ENCODE measurements at regions not wholly inside any gene's neighbourhood (a gene's known extent, or its start where the extent isn't known, plus 50 kb on each side); places are given as distances from the start of the nearest gene placed in this dataset.
A peak's percentile ranks its signal among the peaks of the same experiment; 100 is the strongest.

DNA sequence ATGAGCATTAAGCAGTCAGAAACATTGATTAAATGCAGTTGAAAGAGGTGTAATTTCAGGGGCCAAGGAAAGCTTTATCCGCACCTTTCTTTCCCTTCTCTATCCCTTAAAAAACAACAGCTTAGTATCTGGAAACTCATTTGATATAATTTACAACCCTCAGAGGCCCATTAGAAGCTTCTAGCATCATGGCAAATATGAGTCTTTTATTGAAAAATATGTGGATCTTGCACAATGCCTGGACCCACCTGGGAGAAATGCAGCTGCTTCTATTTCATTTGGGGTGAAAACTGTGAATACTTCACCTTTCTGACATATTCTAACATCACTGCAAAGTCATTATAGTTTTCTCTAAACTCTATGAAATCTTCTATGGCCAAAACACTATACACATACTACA, 492.2 kb upstream of the PSMD7 start:
- no peak for DNase-seq

- DNase-seq, result no peak
Observed at GRCh38 chr16:73798471-73798870, 498.1 kb upstream of the PSMD7 start.

DNA sequence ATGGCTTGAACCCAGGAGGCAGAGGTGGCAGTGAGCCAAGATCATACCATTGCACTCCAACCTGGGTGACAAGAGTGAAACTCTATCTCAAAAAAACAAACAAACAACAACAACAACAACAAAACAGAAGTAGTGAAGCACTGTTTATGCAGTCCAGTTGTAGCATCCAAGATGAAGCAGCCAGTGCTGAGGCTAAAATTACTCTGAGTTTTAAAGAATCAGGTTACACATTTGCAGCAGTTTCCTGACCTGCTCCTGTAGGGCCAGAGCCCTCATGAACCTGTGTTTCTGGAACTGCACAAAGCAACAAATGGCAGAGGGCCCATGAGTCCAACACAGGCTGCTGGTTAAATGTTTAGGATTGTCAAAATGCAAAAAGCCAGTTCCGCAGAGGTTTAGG, 499.5 kb upstream of the PSMD7 start:
- DNase-seq, result no peak

DNA sequence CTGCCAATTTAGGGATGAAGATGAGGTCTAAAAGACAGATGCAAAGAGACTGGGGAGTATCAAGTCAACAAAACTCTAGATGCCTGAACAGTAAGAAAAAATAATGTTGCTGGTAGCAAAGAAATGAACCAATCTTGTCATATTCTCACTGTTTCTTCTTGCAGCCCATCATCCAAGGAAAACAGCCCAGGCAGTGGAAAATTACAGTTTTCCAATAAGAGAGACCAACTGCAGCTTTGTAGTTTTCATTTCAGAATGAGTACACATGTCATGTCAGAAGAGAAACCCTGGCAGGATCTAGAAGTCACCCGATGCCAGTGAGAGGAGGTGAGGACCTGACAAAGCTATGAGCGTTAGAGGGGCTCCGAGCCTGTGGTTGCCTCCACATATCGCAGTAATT, 500.4 kb upstream of the PSMD7 start:
- no peak for DNase-seq

DNA sequence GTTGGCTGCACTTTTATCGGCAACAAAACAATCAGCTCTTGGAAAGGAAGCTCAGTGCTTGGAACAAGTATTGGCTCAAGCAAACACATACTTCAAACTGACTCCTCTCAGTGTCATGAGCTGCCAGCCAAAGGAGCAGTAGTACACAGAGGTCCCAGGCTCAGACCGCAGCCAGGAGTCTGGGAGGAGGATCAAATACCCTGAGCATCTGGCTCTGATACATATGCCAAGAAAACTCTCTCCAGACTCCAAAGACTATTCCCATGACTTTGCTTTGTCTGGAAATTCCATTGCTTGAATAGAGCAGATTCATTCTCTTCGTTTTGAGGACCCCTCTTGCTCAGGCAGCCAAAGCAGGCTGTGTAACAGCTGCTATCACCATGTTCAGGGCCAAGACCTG, 501.6 kb upstream of the PSMD7 start:
- no peak for DNase-seq

GRCh38 chr16:73793871-73794437, 502.7 kb upstream of the PSMD7 start:
- no peak for DNase-seq

DNA sequence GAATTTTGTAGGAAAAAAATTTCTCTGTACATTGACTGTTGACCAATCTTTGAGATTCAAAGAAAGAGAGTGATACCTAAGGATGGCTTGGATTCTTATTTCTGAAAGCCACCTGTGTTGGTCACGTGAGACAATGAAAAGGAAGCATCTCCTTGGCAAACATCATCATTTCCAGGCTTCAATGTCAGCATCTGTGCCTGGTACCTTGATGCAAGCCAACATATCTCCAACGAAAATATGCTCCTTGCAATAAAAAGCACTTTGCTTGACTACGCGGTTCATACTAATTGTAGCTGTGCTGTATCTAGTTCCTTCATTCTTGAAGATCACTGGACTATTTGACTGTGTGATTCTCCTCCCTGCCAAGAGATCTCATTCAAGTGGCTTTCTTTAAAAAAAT, 503.4 kb upstream of the PSMD7 start:
- DNase-seq, result no peak

GRCh38 chr16:73792199-73793020, 504.2 kb upstream of the PSMD7 start:
- no peak for DNase-seq

GRCh38 chr16:73781297-73781696, 515.3 kb upstream of the PSMD7 start:
- no peak for DNase-seq

GRCh38 chr16:73778887-73779286, 517.7 kb upstream of the PSMD7 start:
- DNase-seq, result no peak

- DNase-seq, result no peak
Observed at GRCh38 chr16:73775841-73776388, 520.7 kb upstream of the PSMD7 start.

- no peak for DNase-seq
Observed at GRCh38 chr16:73771196-73772064, 525.2 kb upstream of the PSMD7 start.

GRCh38 chr16:73768786-73769203, 527.8 kb upstream of the PSMD7 start:
- DNase-seq, result no peak

- DNase-seq, result no peak
Observed at GRCh38 chr16:73764321-73764720, 532.3 kb upstream of the PSMD7 start.

GRCh38 chr16:73756289-73757178, 540.1 kb upstream of the PSMD7 start:
- no peak for DNase-seq

GRCh38 chr16:73753931-73754330, 542.7 kb upstream of the PSMD7 start:
- DNase-seq, result no peak

DNA sequence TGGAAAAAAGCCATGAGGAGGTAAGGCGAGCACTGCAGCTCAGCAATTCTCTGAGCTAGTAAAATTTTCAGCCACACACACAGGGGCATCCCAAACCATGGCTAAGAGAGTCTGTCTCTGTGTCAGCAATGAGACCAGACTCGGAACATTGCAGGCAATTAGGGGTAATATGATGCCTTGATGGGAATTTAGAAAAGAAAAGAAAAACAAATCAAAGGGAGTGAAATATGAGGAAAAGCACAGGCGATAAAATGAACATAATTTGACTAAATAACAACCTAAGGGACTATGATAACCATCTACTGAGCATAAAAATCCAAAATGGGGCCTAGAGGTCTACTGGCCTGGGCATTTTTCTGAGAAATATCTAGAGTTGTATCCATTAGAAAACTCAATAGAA, 546.0 kb upstream of the PSMD7 start:
- no peak for DNase-seq

DNA sequence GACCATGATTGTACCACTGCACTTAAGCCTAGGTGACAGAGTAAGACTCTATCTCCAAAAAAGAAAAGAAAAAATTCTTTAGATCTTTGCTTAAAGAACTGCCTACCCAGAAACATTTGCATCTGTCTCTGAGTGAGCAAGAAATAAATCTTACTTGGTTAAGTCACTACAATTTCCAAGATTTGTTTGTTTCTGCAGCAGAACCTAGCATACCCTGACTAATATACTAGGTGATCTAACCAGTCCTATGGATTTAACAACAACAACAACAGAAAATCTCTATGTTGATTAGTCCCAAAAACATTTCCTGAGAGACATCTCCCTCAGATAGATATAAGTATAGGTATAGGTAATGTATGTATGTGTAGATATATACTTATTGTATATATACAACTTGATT, 549.3 kb upstream of the PSMD7 start:
- DNase-seq, result no peak

- no peak for DNase-seq
Observed at GRCh38 chr16:73746554-73746953, 550.1 kb upstream of the PSMD7 start.

DNA sequence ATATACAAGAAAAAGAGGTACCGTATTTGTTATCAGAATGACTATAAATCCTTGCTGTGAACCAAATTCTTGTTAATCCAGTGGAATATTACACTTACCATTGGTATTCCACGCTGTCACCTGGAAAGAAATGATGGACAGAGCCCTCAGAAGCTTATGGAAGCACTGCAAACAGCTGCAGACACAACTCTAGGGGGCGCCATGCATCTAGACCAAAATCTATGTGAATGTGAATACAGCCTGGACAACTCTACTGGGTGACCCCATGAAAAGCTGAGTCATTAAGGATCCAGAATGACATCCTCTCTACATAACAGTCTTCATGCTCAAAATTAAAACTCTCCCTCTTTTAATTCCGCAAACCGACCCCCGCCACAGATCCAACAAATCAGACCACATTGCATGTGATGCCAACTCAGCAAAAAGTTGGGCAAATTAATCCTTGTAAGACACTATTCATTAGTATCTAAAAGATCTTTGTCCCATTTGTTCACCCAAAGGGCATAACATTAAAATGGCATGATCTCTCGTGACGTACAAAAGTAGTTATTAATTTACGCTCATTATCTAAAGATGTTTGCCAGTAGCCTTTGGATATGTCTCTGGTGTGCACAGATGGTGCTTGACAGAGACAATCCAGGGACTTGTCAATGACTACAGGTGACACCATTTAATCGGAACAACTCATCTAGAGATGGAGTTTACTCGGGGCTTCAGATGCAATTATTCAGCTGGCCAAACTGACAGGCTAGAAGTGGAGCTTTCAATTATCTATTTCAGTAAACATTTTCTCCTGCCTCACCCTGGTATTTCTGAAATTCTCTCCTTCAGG, 552.7 kb upstream of the PSMD7 start:
- DNase-seq, result peak; percentile 9

GRCh38 chr16:73739049-73739769, 557.4 kb upstream of the PSMD7 start:
- DNase-seq, result no peak

Data from NCI-H345 (cell line).